WTC11 (cell line): ENCODE measurements at regions not wholly inside any gene's neighbourhood (a gene's known extent, or its start where the extent isn't known, plus 50 kb on each side); places are given as distances from the start of the nearest gene placed in this dataset.

Experiments
- AFF4 ChIP-seq: sonication (generic); formaldehyde crosslinking; IDR thresholded peaks from 2 replicates; pipeline ENCODE4 v1.8.1; 2023; ENCODE audit warnings: mild to moderate bottlenecking, missing genetic modification reagents, borderline replicate concordance
- CTCF ChIP-seq: fragments of 200-600 bp; IDR thresholded peaks from 2 replicates; pipeline ENCODE4 v1.8.0; 2022; ENCODE audit warnings: antibody characterized with exemption
- ETV6 ChIP-seq: sonication (generic); formaldehyde crosslinking; IDR thresholded peaks from 2 replicates; pipeline ENCODE4 v1.8.1; 2022; ENCODE audit warnings: mild to moderate bottlenecking, missing genetic modification reagents
- MAX ChIP-seq: sonication (generic); formaldehyde crosslinking; IDR thresholded peaks from 2 replicates; pipeline ENCODE4 v1.8.0; 2022; ENCODE audit warnings: mild to moderate bottlenecking, missing genetic modification reagents
- NFYB ChIP-seq: sonication (generic); formaldehyde crosslinking; conservative IDR thresholded peaks from 2 replicates; pipeline ENCODE4 v1.8.0; 2022; ENCODE audit warnings: low read depth, missing genetic modification reagents
- RELA ChIP-seq: sonication (generic); formaldehyde crosslinking; IDR thresholded peaks from 2 replicates; pipeline ENCODE4 v1.8.1; 2022; ENCODE audit warnings: missing genetic modification reagents, mild to moderate bottlenecking, borderline replicate concordance
- SMAD3 ChIP-seq: sonication (generic); formaldehyde crosslinking; IDR thresholded peaks from 2 replicates; pipeline ENCODE4 v1.8.0; 2022; ENCODE audit warnings: missing genetic modification reagents, mild to moderate bottlenecking, borderline replicate concordance
- SP1 ChIP-seq: sonication (generic); formaldehyde crosslinking; conservative IDR thresholded peaks from 2 replicates; pipeline ENCODE4 v1.8.1; 2022; ENCODE audit warnings: missing genetic modification reagents

- no peak for TF ChIP-seq SMAD3
- no peak for TF ChIP-seq CTCF
- no peak for TF ChIP-seq NFYB
- TF ChIP-seq ETV6 (CRISPR knock-in tag), result no peak
- no peak for TF ChIP-seq AFF4 (CRISPR knock-in tag)
- no peak for TF ChIP-seq MAX (CRISPR knock-in tag)
- no peak for TF ChIP-seq SP1 (CRISPR knock-in tag)
- no peak for TF ChIP-seq RELA (CRISPR knock-in tag)
Observed at GRCh38 chr4:30868111-30868895, 148.1 kb downstream of the PCDH7 start.
